SJSA1 (cell line): ENCODE measurements at regions not wholly inside any gene's neighbourhood (a gene's known extent, or its start where the extent isn't known, plus 50 kb on each side); places are given as distances from the start of the nearest gene placed in this dataset.
"Not testable (repeated sequence)": the region's sequence is repeated elsewhere in the genome, so short reads cannot be mapped to it uniquely, and the experiment has no call there.

Experiments
- DNase-seq, 2 experiments: peaks; one replicate each; pipeline ENCODE4 v3.0.0-alpha.2; 2015 to 2020; ENCODE audit warnings: low spot score in 2 of 2, low read depth in 1 of 2
- H3K27ac ChIP-seq: fragments of 250-450 bp; sonication (Bioruptor Pico); 2 replicates; pipeline ENCODE4 v1.5.1; 2020; ENCODE audit warnings: mild to moderate bottlenecking, moderate library complexity
- H3K27me3 ChIP-seq: fragments of 250-450 bp; sonication (Bioruptor Pico); replicated peaks from 2 replicates; pipeline ENCODE4 v1.5.1; 2020; ENCODE audit warnings: mild to moderate bottlenecking, moderate library complexity
- H3K36me3 ChIP-seq: fragments of 250-450 bp; sonication (Bioruptor Pico); 2 replicates; pipeline ENCODE4 v1.5.1; 2020; ENCODE audit warnings: mild to moderate bottlenecking
- H3K4me1 ChIP-seq: fragments of 250-450 bp; sonication (Bioruptor Pico); replicated peaks from 2 replicates; pipeline ENCODE4 v1.6.1; 2021; ENCODE audit warnings: mild to moderate bottlenecking
- H3K4me3 ChIP-seq: fragments of 250-450 bp; sonication (Bioruptor Pico); 2 replicates; pipeline ENCODE4 v1.5.1; 2020; ENCODE audit warnings: mild to moderate bottlenecking
- H3K9me3 ChIP-seq: fragments of 250-450 bp; sonication (Bioruptor Pico); replicated peaks from 2 replicates; pipeline ENCODE4 v1.5.1; 2020; ENCODE audit warnings: mild to moderate bottlenecking

DNA sequence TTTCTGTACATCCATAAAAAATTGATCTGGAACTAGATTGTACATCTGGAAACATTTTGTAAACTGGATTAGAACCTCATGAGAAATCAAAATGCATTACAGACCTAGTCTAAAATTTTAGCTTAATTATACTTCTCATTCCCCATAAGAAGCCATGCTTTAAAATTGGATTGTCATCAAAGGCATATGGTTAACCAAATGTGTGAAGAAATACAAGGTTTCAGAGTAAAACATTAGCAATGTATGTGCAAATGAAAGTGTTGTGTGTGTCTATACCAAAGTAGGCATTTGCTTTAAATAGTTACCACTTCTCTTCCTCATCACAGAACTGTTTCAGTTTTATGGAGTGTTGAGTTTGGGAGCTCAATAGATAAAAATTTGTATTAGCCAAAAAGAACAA is 968.7 kb downstream of the EPHA3 start:
- no peak for DNase-seq
- Histone ChIP-seq H3K27ac (no peak overlapping the region), H3K9me3 (no peaks in the 10 kb centered on the region), H3K36me3 (no peaks in the 10 kb centered on the region), H3K4me1 (no peaks in the 10 kb centered on the region), H3K4me3 (no peak overlapping the region), H3K27me3 (no peaks in the 10 kb centered on the region)

DNA sequence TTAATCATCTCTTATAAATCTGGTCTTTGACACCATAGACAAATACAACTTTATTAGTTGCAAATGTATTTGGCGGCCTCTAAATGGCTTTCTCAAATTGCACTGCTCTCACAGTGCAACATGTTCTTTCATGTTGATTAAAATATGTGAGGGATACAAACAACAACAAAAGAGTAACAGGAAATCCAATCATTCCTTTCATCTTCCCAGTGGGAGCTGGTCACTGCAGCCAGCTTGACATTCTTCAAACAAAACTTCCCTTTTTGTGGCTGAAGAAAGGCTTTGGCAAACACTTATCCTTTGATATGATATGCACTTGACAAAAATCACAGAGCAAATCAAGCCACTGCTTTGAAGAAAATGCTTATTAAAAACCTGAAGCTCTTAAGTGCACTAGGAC is 973.6 kb downstream of the EPHA3 start:
- H3K27me3 ChIP-seq, result no peaks in the 10 kb centered on the region

GRCh38 chr3:90086297-90086696 is 978.9 kb downstream of the EPHA3 start:
- H3K4me3 ChIP-seq, H3K27ac ChIP-seq, H3K4me1 ChIP-seq, H3K9me3 ChIP-seq, H3K27me3 ChIP-seq, DNase-seq, H3K36me3 ChIP-seq: not testable (repeated sequence)

More for the DNA sequence above, 973.6 kb downstream of the EPHA3 start:
- H3K9me3 ChIP-seq, result no peaks in the 10 kb centered on the region
- no peaks in the 10 kb centered on the region for H3K4me1 ChIP-seq
- DNase-seq, result no peak
- H3K4me3 ChIP-seq, result no peak overlapping the region
- H3K36me3 ChIP-seq, result no peaks in the 10 kb centered on the region
- H3K27ac ChIP-seq, result no peak overlapping the region

DNA sequence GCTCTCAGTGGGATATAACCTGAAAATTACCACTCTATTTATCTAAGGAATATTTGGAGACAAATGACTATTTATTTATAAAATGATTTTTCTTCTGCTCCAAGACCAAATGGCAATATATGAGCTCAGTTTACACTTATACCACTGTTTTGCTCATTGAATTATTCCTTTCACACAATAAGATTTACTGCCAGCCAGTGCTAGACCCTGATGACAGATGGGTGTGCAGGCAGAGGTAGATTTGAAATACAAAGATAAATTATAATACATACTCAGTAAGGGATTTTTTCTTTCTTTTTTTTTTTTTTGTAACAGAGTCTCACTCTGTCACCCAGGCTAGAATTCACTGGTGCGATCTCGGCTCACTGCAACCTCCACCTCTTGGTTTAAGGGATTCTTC is 980.3 kb downstream of the EPHA3 start:
- no peak for DNase-seq
- Histone ChIP-seq H3K27me3 (no peaks in the 10 kb centered on the region), H3K4me1 (0 out of 2 replicates have a peak, but pooled peaks cover 3% of the 10 kb centered on the region)

GRCh38 chr3:90091549-90091948 is 984.1 kb downstream of the EPHA3 start:
- Histone ChIP-seq H3K4me1 (0 out of 2 replicates have a peak, but pooled peaks cover 3% of the 10 kb centered on the region), H3K27me3 (no peaks in the 10 kb centered on the region), H3K36me3 (no peaks in the 10 kb centered on the region), H3K4me3 (no peak overlapping the region), H3K9me3 (no peaks in the 10 kb centered on the region), H3K27ac (no peak overlapping the region)
- peak; percentile 23 to 36 for DNase-seq

More for the DNA sequence above, 980.3 kb downstream of the EPHA3 start:
- Histone ChIP-seq H3K4me3 (no peak overlapping the region), H3K36me3 (no peaks in the 10 kb centered on the region), H3K9me3 (no peaks in the 10 kb centered on the region), H3K27ac (no peak overlapping the region)

DNA sequence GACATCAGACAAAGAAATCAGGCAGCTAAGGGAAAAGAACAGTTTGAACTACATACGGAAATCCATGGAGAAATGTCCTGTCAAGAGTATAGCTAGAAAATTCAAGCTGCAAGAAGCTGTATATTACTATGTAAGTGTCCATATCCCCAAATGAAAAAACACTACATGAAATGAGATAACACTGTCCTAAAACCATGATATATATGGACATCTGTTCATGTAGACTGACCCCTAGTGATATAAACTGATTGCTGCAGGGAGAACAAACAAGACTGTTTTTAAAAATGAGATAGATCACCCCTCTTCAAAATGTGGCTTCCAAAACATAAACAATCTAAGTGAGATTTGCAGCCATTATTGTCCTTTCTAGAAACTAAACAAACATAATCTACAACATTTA is 985.6 kb downstream of the EPHA3 start:
- Histone ChIP-seq H3K4me3 (no peak overlapping the region), H3K9me3 (no peaks in the 10 kb centered on the region)
- peak in 1 of 2 experiments; percentile 5 for DNase-seq

DNA sequence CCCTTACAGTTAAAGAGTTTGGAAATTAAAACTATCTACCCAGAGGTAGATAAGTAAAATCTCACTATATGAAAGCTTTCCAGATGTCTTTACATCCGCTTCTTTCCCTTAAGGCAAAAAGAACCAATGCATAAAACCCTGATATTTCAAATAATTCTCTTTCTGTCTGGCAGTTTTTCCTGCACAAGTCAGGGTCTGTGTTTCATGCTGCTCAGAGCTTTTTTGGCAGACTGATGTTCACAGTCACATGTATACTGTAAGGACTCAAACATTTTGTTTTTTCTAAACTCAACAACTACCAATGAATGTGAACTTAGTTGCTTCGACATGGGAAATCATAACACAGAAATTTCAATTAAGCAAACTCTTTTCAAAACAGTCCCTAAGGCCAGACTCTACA is 988.4 kb downstream of the EPHA3 start:
- DNase-seq, result no peak
- no peaks in the 10 kb centered on the region for H3K27me3 ChIP-seq
- no peaks in the 10 kb centered on the region for H3K9me3 ChIP-seq
- no peak overlapping the region for H3K27ac ChIP-seq
- H3K4me3 ChIP-seq, result no peak overlapping the region
- no peaks in the 10 kb centered on the region for H3K36me3 ChIP-seq
- 0 out of 2 replicates have a peak, but pooled peaks cover 3% of the 10 kb centered on the region for H3K4me1 ChIP-seq

More for the DNA sequence above, 985.6 kb downstream of the EPHA3 start:
- H3K27me3 ChIP-seq, result no peaks in the 10 kb centered on the region
- H3K27ac ChIP-seq, result no peak overlapping the region
- H3K4me1 ChIP-seq, result 0 out of 2 replicates have a peak, but pooled peaks cover 3% of the 10 kb centered on the region
- H3K36me3 ChIP-seq, result no peaks in the 10 kb centered on the region

DNA sequence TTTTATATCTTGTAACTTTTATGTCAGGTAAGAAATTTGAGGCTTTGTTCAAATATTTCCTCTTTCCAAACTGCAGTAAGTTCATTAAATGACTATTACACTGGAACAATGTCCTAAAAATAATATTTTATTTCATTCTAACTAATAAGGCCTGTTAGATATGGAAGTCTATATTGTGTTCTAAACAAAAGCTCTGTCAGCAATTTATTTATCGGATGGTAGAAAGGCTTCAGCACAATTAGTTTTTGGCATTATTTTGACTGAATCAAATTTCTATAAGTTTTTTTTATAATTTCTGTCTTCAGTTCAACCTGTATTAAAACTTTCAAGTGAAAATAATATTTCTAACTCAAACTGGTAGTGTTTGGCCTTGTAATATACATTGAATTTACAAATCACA is 992.1 kb downstream of the EPHA3 start:
- H3K4me1 ChIP-seq, result no peaks in the 10 kb centered on the region
- no peaks in the 10 kb centered on the region for H3K27me3 ChIP-seq
- H3K36me3 ChIP-seq, result no peaks in the 10 kb centered on the region
- no peak overlapping the region for H3K27ac ChIP-seq
- H3K4me3 ChIP-seq, result no peak overlapping the region
- H3K9me3 ChIP-seq, result no peaks in the 10 kb centered on the region
- no peak for DNase-seq

- Histone ChIP-seq H3K27me3 (no peaks in the 10 kb centered on the region), H3K4me3 (no peak overlapping the region), H3K4me1 (no peaks in the 10 kb centered on the region), H3K9me3 (no peaks in the 10 kb centered on the region), H3K36me3 (no peaks in the 10 kb centered on the region), H3K27ac (no peak overlapping the region)
- DNase-seq, result no peak
Observed at GRCh38 chr3:90102146-90102545, 994.7 kb downstream of the EPHA3 start.

GRCh38 chr3:90121326-90121725 is 1013.9 kb downstream of the EPHA3 start:
- no peaks in the 10 kb centered on the region for H3K4me1 ChIP-seq
- H3K4me3 ChIP-seq, result no peak overlapping the region
- H3K36me3 ChIP-seq, result no peaks in the 10 kb centered on the region
- DNase-seq, result no peak
- H3K27ac ChIP-seq, result no peak overlapping the region
- H3K9me3 ChIP-seq, result no peaks in the 10 kb centered on the region
- H3K27me3 ChIP-seq, result no peaks in the 10 kb centered on the region

DNA sequence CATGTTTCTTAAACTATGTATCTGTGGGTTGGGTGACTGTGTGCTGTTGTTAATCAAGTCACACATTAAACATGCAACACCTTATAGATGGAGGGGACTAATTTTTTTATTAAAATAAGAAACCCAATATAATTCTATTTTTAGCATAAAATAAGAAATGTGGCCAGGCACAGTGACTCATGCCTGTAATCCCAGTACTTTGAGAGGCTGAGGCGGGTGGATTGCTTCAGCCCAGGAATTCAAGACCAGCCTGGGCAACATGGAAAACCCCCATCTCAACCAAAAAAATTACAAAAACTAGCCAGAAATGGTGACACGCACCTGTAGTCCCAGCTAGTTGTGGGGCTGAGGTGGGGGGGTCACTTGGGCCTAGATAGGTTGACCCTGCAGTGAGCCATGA is 1021.0 kb downstream of the EPHA3 start:
- DNase-seq, result no peak
- Histone ChIP-seq H3K4me3 (no peak overlapping the region), H3K4me1 (no peaks in the 10 kb centered on the region), H3K36me3 (no peaks in the 10 kb centered on the region), H3K9me3 (no peaks in the 10 kb centered on the region), H3K27me3 (no peaks in the 10 kb centered on the region), H3K27ac (no peak overlapping the region)

- Histone ChIP-seq H3K36me3 (no peaks in the 10 kb centered on the region), H3K4me3 (no peak overlapping the region), H3K9me3 (no peaks in the 10 kb centered on the region), H3K4me1 (no peaks in the 10 kb centered on the region), H3K27ac (no peak overlapping the region), H3K27me3 (no peaks in the 10 kb centered on the region)
- DNase-seq, result no peak
Observed at GRCh38 chr3:90129730-90130129, 1022.3 kb downstream of the EPHA3 start.

- Histone ChIP-seq H3K4me3 (no peak overlapping the region), H3K36me3 (no peaks in the 10 kb centered on the region), H3K9me3 (no peaks in the 10 kb centered on the region), H3K27me3 (no peaks in the 10 kb centered on the region), H3K27ac (no peak overlapping the region), H3K4me1 (no peaks in the 10 kb centered on the region)
- no peak for DNase-seq
Observed at GRCh38 chr3:90132197-90132596, 1024.8 kb downstream of the EPHA3 start.

- DNase-seq, result no peak
- Histone ChIP-seq H3K4me1 (no peaks in the 10 kb centered on the region), H3K27ac (no peak overlapping the region), H3K9me3 (no peaks in the 10 kb centered on the region), H3K4me3 (no peak overlapping the region), H3K36me3 (no peaks in the 10 kb centered on the region), H3K27me3 (no peaks in the 10 kb centered on the region)
Observed at GRCh38 chr3:90134090-90134489, 1026.7 kb downstream of the EPHA3 start.

GRCh38 chr3:90136456-90137191 is 1029.2 kb downstream of the EPHA3 start:
- no peak for DNase-seq
- Histone ChIP-seq H3K36me3 (no peaks in the 10 kb centered on the region), H3K27ac (no peak overlapping the region), H3K4me1 (no peaks in the 10 kb centered on the region), H3K4me3 (no peak overlapping the region), H3K9me3 (no peaks in the 10 kb centered on the region), H3K27me3 (no peaks in the 10 kb centered on the region)
